Gastrocnemius medialis (tissue), 4 donors: ENCODE measurements at regions not wholly inside any gene's neighbourhood (a gene's known extent, or its start where the extent isn't known, plus 50 kb on each side); places are given as distances from the start of the nearest gene placed in this dataset.

Experiments
- CTCF ChIP-seq, 5 experiments: fragments of 450-650 bp in 3 of 5; fragments of 200-600 bp in 2 of 5; sonication (generic) in 2 of 5; IDR thresholded peaks in 4 of 5; conservative IDR thresholded peaks in 1 of 5; 1 replicate in 4 of 5; 2 replicates in 1 of 5; pipeline ENCODE4 v1.5.1; 2016 to 2019; ENCODE audit warnings: antibody characterized with exemption in 5 of 5, mild to moderate bottlenecking in 3 of 5, moderate library complexity in 3 of 5
- POLR2A ChIP-seq, 2 donors: fragments of 450-650 bp; IDR thresholded peaks; one replicate each; pipeline ENCODE4 v1.6.1; 2017; ENCODE audit warnings: antibody characterized with exemption in 2 of 2, mild to moderate bottlenecking in 2 of 2, moderate library complexity in 2 of 2

- TF ChIP-seq POLR2A (IDR thresholded peaks at IDR 0.05) (no peak), CTCF (IDR thresholded peaks at IDR 0.05 in 4 of 5, conservative IDR thresholded peaks at IDR 0.05 in 1 of 5) (no peak)
Observed at GRCh38 chr14:34246206-34246605, 215.8 kb downstream of the SPTSSA start.
